Glutamatergic neuron (in vitro differentiated cells): ENCODE measurements at regions not wholly inside any gene's neighbourhood (a gene's known extent, or its start where the extent isn't known, plus 50 kb on each side); places are given as distances from the start of the nearest gene placed in this dataset.

ENCODE experiments used
- DNase-seq: peaks from one replicate; pipeline ENCODE4 v3.0.0; 2022
- H3K27ac Mint-ChIP-seq: one replicate; pipeline ENCODE4 v1.8.0; 2020; ENCODE audit warnings: mild to moderate bottlenecking, mixed read lengths, inconsistent platforms; ENCODE audit not compliant: unreplicated experiment
- H3K27me3 Mint-ChIP-seq: one replicate; pipeline ENCODE4 v1.8.0; 2020; ENCODE audit warnings: mild to moderate bottlenecking, moderate library complexity, mixed read lengths, inconsistent platforms; ENCODE audit not compliant: unreplicated experiment
- H3K36me3 Mint-ChIP-seq: one replicate; pipeline ENCODE4 v1.8.0; 2020; ENCODE audit warnings: mild to moderate bottlenecking, mixed read lengths, inconsistent platforms; ENCODE audit not compliant: unreplicated experiment
- H3K4me1 Mint-ChIP-seq: one replicate; pipeline ENCODE4 v1.8.0; 2020; ENCODE audit warnings: mild to moderate bottlenecking, low read depth, mixed read lengths, inconsistent platforms; ENCODE audit not compliant: unreplicated experiment
- H3K4me3 Mint-ChIP-seq: one replicate; pipeline ENCODE4 v1.8.0; 2020; ENCODE audit warnings: mild to moderate bottlenecking, mixed read lengths, inconsistent platforms; ENCODE audit not compliant: unreplicated experiment
- H3K9me3 Mint-ChIP-seq: one replicate; pipeline ENCODE4 v1.8.0; 2020; ENCODE audit warnings: mild to moderate bottlenecking, moderate library complexity, mixed read lengths, inconsistent platforms; ENCODE audit not compliant: unreplicated experiment
- TF ChIP-seq, protein P1 (sequence below): fragments of 200-600 bp; sonication (generic); IDR thresholded peaks from one replicate; pipeline ENCODE4 v1.5.0; 2021; ENCODE audit not compliant: partially characterized antibody, unreplicated experiment

- H3K27ac Mint-ChIP-seq = no peak overlapping the region
- peaks cover 1% of the 10 kb centered on the region for H3K27me3 Mint-ChIP-seq
- H3K4me3 Mint-ChIP-seq = no peak overlapping the region
Measured at GRCh38 chr1:87513255-87513654, 184.6 kb downstream of the LMO4 start.

DNA sequence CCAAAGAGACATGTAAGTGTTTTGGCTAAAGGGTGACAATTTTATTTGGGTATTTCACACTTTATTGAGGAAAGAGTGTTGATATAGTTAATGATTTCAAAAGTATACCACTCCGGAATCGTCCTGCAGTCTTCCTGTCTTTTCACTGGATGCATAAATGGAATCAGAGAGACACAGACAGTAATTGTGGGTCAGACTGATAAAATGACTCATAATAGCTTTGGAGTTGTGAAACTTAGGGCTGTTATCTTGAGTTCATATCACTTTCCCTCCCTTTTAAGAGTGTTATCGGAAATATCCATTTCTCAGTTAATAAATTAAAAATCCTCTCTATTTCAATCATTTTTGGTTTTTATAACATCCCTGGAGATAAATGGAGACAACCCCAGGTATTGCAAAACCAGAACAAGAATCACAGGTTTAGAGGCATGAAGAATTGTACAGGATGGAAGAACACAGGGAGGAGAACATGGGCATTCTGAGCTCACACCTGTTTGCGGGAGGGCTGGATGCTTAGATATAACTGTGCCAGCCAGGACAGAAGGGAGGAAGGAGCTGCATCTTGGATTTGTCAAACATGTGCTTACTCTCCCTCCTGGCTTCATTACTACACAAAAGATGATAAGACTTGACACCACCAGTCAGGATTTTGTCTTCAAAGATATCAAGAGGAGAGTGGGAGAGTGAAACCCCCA is 185.4 kb downstream of the LMO4 start:
- TF ChIP-seq, protein P1, sequence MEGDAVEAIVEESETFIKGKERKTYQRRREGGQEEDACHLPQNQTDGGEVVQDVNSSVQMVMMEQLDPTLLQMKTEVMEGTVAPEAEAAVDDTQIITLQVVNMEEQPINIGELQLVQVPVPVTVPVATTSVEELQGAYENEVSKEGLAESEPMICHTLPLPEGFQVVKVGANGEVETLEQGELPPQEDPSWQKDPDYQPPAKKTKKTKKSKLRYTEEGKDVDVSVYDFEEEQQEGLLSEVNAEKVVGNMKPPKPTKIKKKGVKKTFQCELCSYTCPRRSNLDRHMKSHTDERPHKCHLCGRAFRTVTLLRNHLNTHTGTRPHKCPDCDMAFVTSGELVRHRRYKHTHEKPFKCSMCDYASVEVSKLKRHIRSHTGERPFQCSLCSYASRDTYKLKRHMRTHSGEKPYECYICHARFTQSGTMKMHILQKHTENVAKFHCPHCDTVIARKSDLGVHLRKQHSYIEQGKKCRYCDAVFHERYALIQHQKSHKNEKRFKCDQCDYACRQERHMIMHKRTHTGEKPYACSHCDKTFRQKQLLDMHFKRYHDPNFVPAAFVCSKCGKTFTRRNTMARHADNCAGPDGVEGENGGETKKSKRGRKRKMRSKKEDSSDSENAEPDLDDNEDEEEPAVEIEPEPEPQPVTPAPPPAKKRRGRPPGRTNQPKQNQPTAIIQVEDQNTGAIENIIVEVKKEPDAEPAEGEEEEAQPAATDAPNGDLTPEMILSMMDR = no peak
- DNase-seq = no peak
- Mint-ChIP-seq H3K9me3 (no peaks in the 10 kb centered on the region), H3K27ac (no peak overlapping the region), H3K27me3 (peaks cover 1% of the 10 kb centered on the region), H3K36me3 (no peaks in the 10 kb centered on the region), H3K4me1 (no peaks in the 10 kb centered on the region), H3K4me3 (no peak overlapping the region)

More at GRCh38 chr1:87513255-87513654, 184.6 kb downstream of the LMO4 start:
- no peak for DNase-seq
- no peaks in the 10 kb centered on the region for H3K4me1 Mint-ChIP-seq
- H3K36me3 Mint-ChIP-seq = no peaks in the 10 kb centered on the region
- TF ChIP-seq, protein P1 = no peak
- H3K9me3 Mint-ChIP-seq = no peaks in the 10 kb centered on the region

- Mint-ChIP-seq H3K4me1 (no peaks in the 10 kb centered on the region), H3K27ac (no peak overlapping the region), H3K4me3 (no peak overlapping the region), H3K27me3 (peaks cover 1% of the 10 kb centered on the region), H3K36me3 (no peaks in the 10 kb centered on the region), H3K9me3 (no peaks in the 10 kb centered on the region)
- no peak for DNase-seq
- TF ChIP-seq, protein P1 = no peak
Measured at GRCh38 chr1:87515781-87516180, 187.1 kb downstream of the LMO4 start.

DNA sequence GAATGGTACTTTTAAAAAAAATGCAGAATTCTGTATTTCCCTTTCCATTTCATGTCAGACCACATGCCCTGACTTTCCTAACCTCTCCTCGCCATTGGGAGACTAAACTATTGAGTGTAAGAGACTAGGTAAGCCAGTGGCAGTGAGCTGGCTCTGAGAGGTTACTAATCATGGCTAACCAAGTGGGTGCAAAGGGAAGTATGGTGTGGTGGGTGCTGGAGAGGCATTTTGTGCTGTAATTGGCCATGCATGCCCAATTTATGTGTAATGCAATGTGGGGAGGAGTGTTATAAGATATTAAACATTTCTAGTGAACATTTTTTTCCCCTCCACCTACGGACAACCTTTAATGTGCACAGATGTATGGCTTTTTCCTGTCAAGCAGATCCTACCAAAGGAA is 190.1 kb downstream of the LMO4 start:
- peaks cover 1% of the 10 kb centered on the region for H3K27me3 Mint-ChIP-seq
- H3K27ac Mint-ChIP-seq = no peak overlapping the region
- TF ChIP-seq, protein P1 = no peak
- DNase-seq = no peak
- no peaks in the 10 kb centered on the region for H3K4me1 Mint-ChIP-seq
- no peaks in the 10 kb centered on the region for H3K36me3 Mint-ChIP-seq
- H3K4me3 Mint-ChIP-seq = no peak overlapping the region
- no peaks in the 10 kb centered on the region for H3K9me3 Mint-ChIP-seq

GRCh38 chr1:87521452-87521851 is 192.8 kb downstream of the LMO4 start:
- H3K27me3 Mint-ChIP-seq = peaks cover 4% of the 10 kb centered on the region
- TF ChIP-seq, protein P1 = no peak

More at GRCh38 chr1:87521452-87521851, 192.8 kb downstream of the LMO4 start:
- Mint-ChIP-seq H3K27ac (no peak overlapping the region), H3K4me1 (no peaks in the 10 kb centered on the region), H3K9me3 (peaks cover 2% of the 10 kb centered on the region), H3K36me3 (no peaks in the 10 kb centered on the region), H3K4me3 (no peak overlapping the region)
- no peak for DNase-seq
